Cardiac muscle cell (in vitro differentiated cells and primary cell): ENCODE measurements at regions not wholly inside any gene's neighbourhood (a gene's known extent, or its start where the extent isn't known, plus 50 kb on each side); places are given as distances from the start of the nearest gene placed in this dataset.

Experiments used
- DNase-seq, 2 donors: peaks; one replicate each; pipeline versions ENCODE4 v3.0.0 to v3.0.0-alpha.2; 2010 to 2017; ENCODE audit warnings: low read depth in 1 of 2, low spot score in 1 of 2
- H3K27ac ChIP-seq: fragments of 200-600 bp; sonication (generic); 2 replicates; pipeline ENCODE4 v1.5.1; 2016
- H3K27me3 ChIP-seq: fragments of 200-600 bp; sonication (generic); 2 replicates; pipeline ENCODE4 v1.6.0; 2016; ENCODE audit warnings: control low read depth
- H3K36me3 ChIP-seq: fragments of 200-600 bp; sonication (generic); 2 replicates; pipeline ENCODE4 v1.5.1; 2016; ENCODE audit warnings: control low read depth
- H3K4me1 ChIP-seq: fragments of 200-600 bp; sonication (generic); 2 replicates; pipeline ENCODE4 v1.8.1; 2017; ENCODE audit warnings: low read depth, mild to moderate bottlenecking, mixed run types
- H3K4me3 ChIP-seq: fragments of 200-600 bp; sonication (generic); 2 replicates; pipeline ENCODE4 v1.5.1; 2016; ENCODE audit warnings: mild to moderate bottlenecking
- H3K9me3 ChIP-seq: fragments of 200-600 bp; sonication (generic); 2 replicates; pipeline ENCODE4 v1.5.1; 2017; ENCODE audit warnings: low read depth, mild to moderate bottlenecking, control low read depth
- CTCF ChIP-seq: IDR thresholded peaks from 2 replicates; pipeline ENCODE4 v1.5.1; 2012; ENCODE audit warnings: low read depth, mild to moderate bottlenecking, low read length

DNA sequence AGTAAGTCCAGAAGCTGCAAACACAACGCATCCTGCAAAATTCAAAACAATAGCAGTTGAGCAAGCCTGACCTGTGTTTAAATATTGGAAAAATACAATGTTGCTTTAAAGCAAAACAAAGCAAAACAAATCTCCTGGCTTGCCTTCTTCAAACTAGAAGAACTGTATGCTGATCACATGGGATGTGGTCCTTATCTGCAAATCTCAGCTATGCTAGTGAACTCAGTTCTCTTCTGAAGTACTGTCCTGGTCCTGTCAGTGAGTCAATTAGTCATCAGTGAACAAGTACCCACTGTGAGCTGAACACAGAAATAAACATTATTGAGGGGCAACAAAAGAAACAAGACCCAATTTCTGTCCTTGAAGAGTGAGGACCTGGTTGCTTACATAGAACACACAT, 522.5 kb downstream of the SMARCA1 start:
- Histone ChIP-seq H3K4me1 (no peaks in the 10 kb centered on the region), H3K27ac (no peak overlapping the region), H3K36me3 (no peaks in the 10 kb centered on the region), H3K27me3 (no peaks in the 10 kb centered on the region), H3K4me3 (no peak overlapping the region), H3K9me3 (no peaks in the 10 kb centered on the region)
- no peak for DNase-seq
- no peak for TF ChIP-seq CTCF

GRCh38 chrX:129000018-129000417, 523.3 kb downstream of the SMARCA1 start:
- no peaks in the 10 kb centered on the region for H3K4me1 ChIP-seq
- H3K4me3 ChIP-seq = no peak overlapping the region
- TF ChIP-seq CTCF = no peak
- H3K9me3 ChIP-seq = no peaks in the 10 kb centered on the region
- no peak for DNase-seq
- no peaks in the 10 kb centered on the region for H3K27me3 ChIP-seq
- H3K36me3 ChIP-seq = no peaks in the 10 kb centered on the region
- no peak overlapping the region for H3K27ac ChIP-seq

GRCh38 chrX:128992107-128992971, 531.0 kb downstream of the SMARCA1 start:
- Histone ChIP-seq H3K27me3 (no peaks in the 10 kb centered on the region), H3K27ac (no peak overlapping the region), H3K9me3 (no peaks in the 10 kb centered on the region), H3K4me1 (no peaks in the 10 kb centered on the region), H3K4me3 (no peak overlapping the region), H3K36me3 (no peaks in the 10 kb centered on the region)
- DNase-seq = no peak
- no peak for TF ChIP-seq CTCF

GRCh38 chrX:128975745-128976144, 547.5 kb downstream of the SMARCA1 start:
- DNase-seq = peak; percentile 0 to 66
- TF ChIP-seq CTCF = peak; percentile 13
- no peaks in the 10 kb centered on the region for H3K27me3 ChIP-seq
- H3K4me3 ChIP-seq = no peak overlapping the region
- no peaks in the 10 kb centered on the region for H3K36me3 ChIP-seq
- H3K9me3 ChIP-seq = no peaks in the 10 kb centered on the region
- no peak overlapping the region for H3K27ac ChIP-seq
- no peaks in the 10 kb centered on the region for H3K4me1 ChIP-seq

GRCh38 chrX:128973033-128973432, 550.3 kb downstream of the SMARCA1 start:
- H3K27me3 ChIP-seq = no peaks in the 10 kb centered on the region
- no peak overlapping the region for H3K4me3 ChIP-seq
- H3K27ac ChIP-seq = no peak overlapping the region
- no peak for TF ChIP-seq CTCF
- no peaks in the 10 kb centered on the region for H3K36me3 ChIP-seq
- H3K9me3 ChIP-seq = no peaks in the 10 kb centered on the region
- DNase-seq = no peak
- H3K4me1 ChIP-seq = no peaks in the 10 kb centered on the region
